Astrocyte of the spinal cord (primary cell): ENCODE measurements at regions not wholly inside any gene's neighbourhood (a gene's known extent, or its start where the extent isn't known, plus 50 kb on each side); places are given as distances from the start of the nearest gene placed in this dataset.
A peak's percentile ranks its signal among the peaks of the same experiment; 100 is the strongest.

Source experiments
- DNase-seq: peaks from one replicate; pipeline ENCODE4 v3.0.0; 2011; ENCODE audit warnings: low read depth, low spot score
- H3K4me3 ChIP-seq: 2 replicates; pipeline ENCODE4 v1.5.1; 2011; ENCODE audit warnings: low read depth, mild to moderate bottlenecking, low read length, moderate library complexity
- in situ Hi-C: cut with HindIII; loops from 2 replicates; pipeline ENCODE4 v1.10.0; 2017; ENCODE audit warnings: low sequenced_read_pairs
- TF ChIP-seq, protein P1 (sequence below): IDR thresholded peaks from 2 replicates; pipeline ENCODE4 v1.5.1; 2012; ENCODE audit warnings: low read depth, mild to moderate bottlenecking, low read length, inconsistent platforms

DNA sequence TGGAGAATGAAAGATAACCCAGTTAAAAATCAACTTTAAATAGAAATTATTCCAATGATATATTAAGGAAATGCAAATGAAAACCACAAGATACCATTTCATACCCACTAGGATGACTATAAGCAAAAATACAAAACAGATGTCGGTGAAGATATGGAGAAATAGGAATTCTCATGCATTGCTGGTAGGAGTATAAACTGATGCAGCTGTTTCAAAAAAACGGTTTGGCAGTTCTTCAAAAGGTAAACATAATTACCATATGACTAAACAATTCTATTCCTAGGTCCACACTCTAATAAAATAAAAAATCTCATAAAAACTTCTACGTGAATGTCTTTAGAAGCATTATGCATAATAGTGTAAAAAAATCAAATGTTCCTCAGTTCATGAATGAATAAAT, 763.3 kb upstream of the BRINP3 start:
- in situ Hi-C loops, result no loop called here
- peak; percentile 38 for DNase-seq
- no peak overlapping the region for H3K4me3 ChIP-seq
- TF ChIP-seq, protein P1, sequence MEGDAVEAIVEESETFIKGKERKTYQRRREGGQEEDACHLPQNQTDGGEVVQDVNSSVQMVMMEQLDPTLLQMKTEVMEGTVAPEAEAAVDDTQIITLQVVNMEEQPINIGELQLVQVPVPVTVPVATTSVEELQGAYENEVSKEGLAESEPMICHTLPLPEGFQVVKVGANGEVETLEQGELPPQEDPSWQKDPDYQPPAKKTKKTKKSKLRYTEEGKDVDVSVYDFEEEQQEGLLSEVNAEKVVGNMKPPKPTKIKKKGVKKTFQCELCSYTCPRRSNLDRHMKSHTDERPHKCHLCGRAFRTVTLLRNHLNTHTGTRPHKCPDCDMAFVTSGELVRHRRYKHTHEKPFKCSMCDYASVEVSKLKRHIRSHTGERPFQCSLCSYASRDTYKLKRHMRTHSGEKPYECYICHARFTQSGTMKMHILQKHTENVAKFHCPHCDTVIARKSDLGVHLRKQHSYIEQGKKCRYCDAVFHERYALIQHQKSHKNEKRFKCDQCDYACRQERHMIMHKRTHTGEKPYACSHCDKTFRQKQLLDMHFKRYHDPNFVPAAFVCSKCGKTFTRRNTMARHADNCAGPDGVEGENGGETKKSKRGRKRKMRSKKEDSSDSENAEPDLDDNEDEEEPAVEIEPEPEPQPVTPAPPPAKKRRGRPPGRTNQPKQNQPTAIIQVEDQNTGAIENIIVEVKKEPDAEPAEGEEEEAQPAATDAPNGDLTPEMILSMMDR, result no peak

DNA sequence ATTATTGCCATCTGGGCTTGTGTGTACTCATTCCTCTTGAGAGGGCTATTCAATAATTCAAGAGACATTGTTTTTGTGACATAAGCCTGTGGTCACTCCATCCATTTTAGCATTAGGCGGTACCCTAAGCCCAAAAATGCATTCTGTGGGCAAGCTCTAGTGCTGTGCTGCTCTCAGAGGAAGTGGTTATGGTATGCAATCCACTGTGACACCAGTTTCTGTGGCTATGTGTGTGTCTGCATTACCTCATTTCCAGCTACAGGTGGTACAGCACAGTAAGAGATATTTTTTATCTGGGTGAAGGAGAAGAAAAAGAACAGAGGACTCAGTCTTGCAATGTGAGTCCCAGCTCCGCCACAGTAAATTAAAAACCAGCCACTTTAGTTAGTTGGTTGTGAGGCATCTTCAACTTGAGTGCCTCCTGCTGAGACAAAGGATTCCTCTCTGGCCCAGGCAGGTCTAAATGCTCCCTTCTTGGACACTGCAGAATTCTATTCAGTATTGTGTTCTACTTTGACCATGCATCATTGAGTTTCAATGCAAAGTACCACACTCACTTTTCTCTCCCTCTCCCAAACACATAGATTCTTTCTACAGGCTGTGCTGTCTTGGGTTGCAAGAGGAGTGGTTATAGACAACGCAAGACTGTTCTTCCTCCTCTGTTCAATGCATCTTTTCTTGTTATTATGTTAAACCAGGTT, 777.8 kb upstream of the BRINP3 start:
- H3K4me3 ChIP-seq, result no peak overlapping the region
- in situ Hi-C loops, result no loop called here
- DNase-seq, result peak; percentile 1
- TF ChIP-seq, protein P1, result no peak

DNA sequence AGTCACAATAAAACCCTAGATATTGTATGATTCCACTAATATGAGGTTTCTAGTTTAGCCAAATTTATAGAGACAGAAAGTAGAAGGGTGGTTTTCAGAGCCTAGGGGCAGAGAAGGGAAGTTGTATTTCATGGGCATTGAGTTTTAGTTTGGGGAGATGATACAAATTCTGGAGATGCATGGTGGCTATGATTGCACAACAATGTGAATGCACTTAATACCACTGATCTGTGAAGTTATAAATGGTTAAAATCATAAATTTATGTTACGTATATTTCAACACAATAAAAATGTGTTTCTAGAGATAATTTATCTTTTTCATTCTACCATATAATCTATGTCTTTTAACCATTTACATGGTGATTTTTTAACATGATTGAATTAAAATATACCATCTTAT, 779.3 kb upstream of the BRINP3 start:
- DNase-seq, result no peak
- in situ Hi-C loops, result no loop called here
- H3K4me3 ChIP-seq, result no peak overlapping the region
- TF ChIP-seq, protein P1, result no peak

DNA sequence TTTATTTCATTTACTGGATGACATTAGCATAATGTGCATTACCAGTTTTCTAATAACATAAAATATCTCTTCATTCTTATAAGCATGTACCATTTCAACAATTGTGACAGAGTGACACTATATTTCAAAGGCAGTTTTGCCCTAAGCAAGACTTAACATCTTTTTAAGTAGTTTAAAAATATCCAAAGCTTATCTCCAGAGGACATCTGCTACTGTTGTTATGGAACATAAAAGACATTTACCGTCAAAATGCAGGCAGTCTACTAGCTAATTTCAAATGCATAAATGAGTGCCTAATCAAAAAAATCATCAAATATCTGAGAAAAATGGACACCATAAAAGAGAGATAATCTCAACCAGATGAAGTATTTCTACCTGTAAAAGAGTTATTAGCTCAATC, 782.4 kb upstream of the BRINP3 start:
- TF ChIP-seq, protein P1, result no peak
- in situ Hi-C loops, result no loop called here
- no peak for DNase-seq
- no peak overlapping the region for H3K4me3 ChIP-seq

DNA sequence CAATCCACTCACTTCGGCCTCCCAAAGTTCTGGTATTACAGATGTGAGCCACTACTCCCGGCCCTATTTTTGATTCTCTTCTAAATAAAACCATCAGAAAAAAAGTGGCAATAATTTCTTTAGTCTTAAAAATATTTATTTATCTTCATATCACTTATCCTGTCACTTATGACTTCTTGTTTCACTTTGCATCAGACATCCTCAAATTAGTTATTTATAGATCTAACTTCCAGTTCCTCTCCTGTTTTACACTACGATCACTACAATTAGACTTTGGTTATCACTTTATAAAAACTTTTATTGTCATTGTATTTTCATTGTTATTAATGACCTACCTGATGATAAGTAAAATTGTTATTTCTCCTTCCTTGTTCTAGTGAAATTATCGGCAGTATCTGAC, 783.4 kb upstream of the BRINP3 start:
- H3K4me3 ChIP-seq, result no peak overlapping the region
- no peak for DNase-seq
- TF ChIP-seq, protein P1, result no peak
- in situ Hi-C loops, result no loop called here

DNA sequence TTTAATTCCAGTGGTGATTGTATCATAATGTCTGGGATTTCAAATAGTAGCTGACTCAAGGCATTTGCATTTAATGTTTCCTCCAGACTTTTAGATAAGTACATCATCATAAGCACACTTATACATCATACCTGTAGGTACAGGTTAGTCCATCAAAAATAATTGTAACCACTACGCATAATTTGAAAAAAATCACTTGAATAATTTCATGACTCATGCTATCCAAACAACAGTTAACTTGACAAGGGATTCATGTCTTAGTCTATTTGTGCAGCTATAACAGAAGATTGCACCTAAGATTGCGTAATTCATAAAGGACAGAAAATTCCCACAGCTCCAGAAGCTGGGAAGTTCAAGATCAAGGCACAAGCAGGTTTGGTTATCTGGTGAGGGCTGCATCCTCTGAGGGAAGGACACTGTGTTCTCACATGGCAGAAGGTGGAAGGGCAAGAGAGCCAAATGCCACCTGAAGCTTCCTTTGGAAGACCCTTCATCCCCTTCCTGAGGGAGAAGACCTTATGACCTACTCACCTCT, 801.7 kb upstream of the BRINP3 start:
- H3K4me3 ChIP-seq, result no peak overlapping the region
- TF ChIP-seq, protein P1, result no peak
- in situ Hi-C loops, result no loop called here
- DNase-seq, result no peak

DNA sequence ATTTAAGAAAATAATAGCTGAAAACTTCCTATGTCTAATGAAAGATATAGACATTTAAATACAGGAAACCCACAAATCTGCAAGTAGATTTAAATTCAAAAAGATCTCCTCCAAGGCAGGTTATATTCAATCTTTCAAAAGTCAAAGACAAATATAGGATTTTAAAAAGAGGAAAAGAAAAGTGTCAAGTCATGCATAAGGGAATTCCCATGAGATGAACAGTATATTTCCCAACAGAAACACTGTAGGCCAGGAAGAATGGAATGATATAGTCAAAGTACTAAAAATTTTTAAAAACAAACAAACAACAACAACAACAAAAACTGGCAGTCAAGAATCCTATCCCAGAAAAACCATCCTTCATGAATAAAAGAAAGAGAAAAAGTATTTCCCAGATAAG, 806.5 kb upstream of the BRINP3 start:
- no peak for DNase-seq
- TF ChIP-seq, protein P1, result no peak
- no peak overlapping the region for H3K4me3 ChIP-seq
- in situ Hi-C loops, result no loop called here
